Prostate gland (tissue), 2 donors: ENCODE measurements at regions not wholly inside any gene's neighbourhood (a gene's known extent, or its start where the extent isn't known, plus 50 kb on each side); places are given as distances from the start of the nearest gene placed in this dataset.

ENCODE experiments used
- DNase-seq: peaks from one replicate; pipeline ENCODE4 v3.0.0-alpha.2; 2019; ENCODE audit warnings: low spot score
- H3K27ac ChIP-seq, 2 donors: fragments of 200-600 bp; sonication (generic); 2 replicates each; pipeline ENCODE4 v1.5.1; 2017 to 2019
- H3K27me3 ChIP-seq: fragments of 200-600 bp; sonication (generic); replicated peaks from 2 replicates; pipeline ENCODE4 v1.5.1; 2019; ENCODE audit not compliant: insufficient read depth
- H3K36me3 ChIP-seq, 2 donors: fragments of 200-600 bp; sonication (generic); 1 replicate in 1 of 2; 2 replicates in 1 of 2; pipeline versions ENCODE4 v1.5.1 to v1.8.1; 2017 to 2019
- H3K4me1 ChIP-seq: fragments of 200-600 bp; sonication (generic); replicated peaks from 2 replicates; pipeline ENCODE4 v1.5.1; 2019
- H3K4me3 ChIP-seq, 2 donors: fragments of 200-600 bp; sonication (generic); 2 replicates each; pipeline ENCODE4 v1.5.1; 2017 to 2019
- H3K9me3 ChIP-seq: fragments of 200-600 bp; sonication (generic); 2 replicates; pipeline ENCODE4 v1.5.1; 2017
- POLR2A ChIP-seq: fragments of 450-650 bp; IDR thresholded peaks from one replicate; pipeline ENCODE4 v1.6.1; 2016; ENCODE audit warnings: antibody characterized with exemption, mild to moderate bottlenecking
- POLR2AphosphoS5 ChIP-seq: sonication (generic); formaldehyde crosslinking; IDR thresholded peaks from one replicate; pipeline ENCODE4 v1.6.1; 2017; ENCODE audit warnings: antibody characterized with exemption
- WGBS: methylation state at CpG from one replicate; pipeline ENCODE4 v1.1.5; 2018; 5-methylcytosine and 5-hydroxymethylcytosine counted together
- intact Hi-C: fragments of 100-400 bp; cut with DNase I; formaldehyde crosslinking; loops from one replicate; pipeline ENCODE4 v1.14.2; 2022
- TF ChIP-seq, protein P1 (sequence below), 4 experiments: fragments of 200-600 bp in 2 of 4; fragments of 450-650 bp in 2 of 4; sonication (generic) in 2 of 4; IDR thresholded peaks; 1 replicate in 3 of 4; 2 replicates in 1 of 4; pipeline ENCODE4 v1.5.1; 2016 to 2019; ENCODE audit warnings: antibody characterized with exemption in 4 of 4, mild to moderate bottlenecking in 2 of 4, moderate library complexity in 2 of 4

DNA sequence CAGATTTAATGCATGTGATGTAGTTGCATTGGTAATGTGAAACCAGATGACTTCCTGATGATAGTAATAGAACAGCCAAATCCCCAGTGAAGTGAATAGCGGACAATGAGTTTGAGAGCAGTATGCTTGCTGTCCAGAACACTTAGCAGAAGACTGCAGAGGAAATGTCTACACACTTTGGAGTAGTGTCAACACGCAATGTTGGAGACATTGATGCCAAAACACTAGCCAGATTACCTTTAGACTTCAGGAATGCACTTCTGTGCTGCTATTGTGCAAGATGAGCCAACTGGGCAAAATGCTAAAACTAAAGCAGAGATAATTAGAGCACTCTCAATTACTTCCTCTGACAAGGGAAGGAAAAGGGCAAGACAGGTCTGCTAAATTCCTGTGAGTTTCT is 176.7 kb downstream of the PRDM9 start:
- Histone ChIP-seq H3K36me3 (no peaks in the 10 kb centered on the region), H3K9me3 (no peaks in the 10 kb centered on the region), H3K4me3 (no peak overlapping the region), H3K4me1 (no peaks in the 10 kb centered on the region), H3K27me3 (no peaks in the 10 kb centered on the region), H3K27ac (no peak overlapping the region)
- intact Hi-C loops, result no loop called here
- no peak for DNase-seq
- 41% methylated on average over 2 of the region's 2 CpGs for WGBS
- TF ChIP-seq POLR2A (no peak), POLR2AphosphoS5 (no peak)
- TF ChIP-seq, protein P1, sequence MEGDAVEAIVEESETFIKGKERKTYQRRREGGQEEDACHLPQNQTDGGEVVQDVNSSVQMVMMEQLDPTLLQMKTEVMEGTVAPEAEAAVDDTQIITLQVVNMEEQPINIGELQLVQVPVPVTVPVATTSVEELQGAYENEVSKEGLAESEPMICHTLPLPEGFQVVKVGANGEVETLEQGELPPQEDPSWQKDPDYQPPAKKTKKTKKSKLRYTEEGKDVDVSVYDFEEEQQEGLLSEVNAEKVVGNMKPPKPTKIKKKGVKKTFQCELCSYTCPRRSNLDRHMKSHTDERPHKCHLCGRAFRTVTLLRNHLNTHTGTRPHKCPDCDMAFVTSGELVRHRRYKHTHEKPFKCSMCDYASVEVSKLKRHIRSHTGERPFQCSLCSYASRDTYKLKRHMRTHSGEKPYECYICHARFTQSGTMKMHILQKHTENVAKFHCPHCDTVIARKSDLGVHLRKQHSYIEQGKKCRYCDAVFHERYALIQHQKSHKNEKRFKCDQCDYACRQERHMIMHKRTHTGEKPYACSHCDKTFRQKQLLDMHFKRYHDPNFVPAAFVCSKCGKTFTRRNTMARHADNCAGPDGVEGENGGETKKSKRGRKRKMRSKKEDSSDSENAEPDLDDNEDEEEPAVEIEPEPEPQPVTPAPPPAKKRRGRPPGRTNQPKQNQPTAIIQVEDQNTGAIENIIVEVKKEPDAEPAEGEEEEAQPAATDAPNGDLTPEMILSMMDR (IDR thresholded peaks at IDR 0.05), result no peak

- Histone ChIP-seq H3K36me3 (no peaks in the 10 kb centered on the region), H3K4me1 (no peaks in the 10 kb centered on the region), H3K4me3 (no peak overlapping the region), H3K27ac (no peak overlapping the region), H3K9me3 (no peaks in the 10 kb centered on the region), H3K27me3 (no peaks in the 10 kb centered on the region)
- intact Hi-C loops, result no loop called here
- TF ChIP-seq, protein P1 (IDR thresholded peaks at IDR 0.05), result no peak
- no peak for TF ChIP-seq POLR2A
- no peak for TF ChIP-seq POLR2AphosphoS5
- 25% methylated on average over 5 of the region's 5 CpGs for WGBS
- no peak for DNase-seq
Observed at GRCh38 chr5:23703940-23704855, 196.8 kb downstream of the PRDM9 start.

DNA sequence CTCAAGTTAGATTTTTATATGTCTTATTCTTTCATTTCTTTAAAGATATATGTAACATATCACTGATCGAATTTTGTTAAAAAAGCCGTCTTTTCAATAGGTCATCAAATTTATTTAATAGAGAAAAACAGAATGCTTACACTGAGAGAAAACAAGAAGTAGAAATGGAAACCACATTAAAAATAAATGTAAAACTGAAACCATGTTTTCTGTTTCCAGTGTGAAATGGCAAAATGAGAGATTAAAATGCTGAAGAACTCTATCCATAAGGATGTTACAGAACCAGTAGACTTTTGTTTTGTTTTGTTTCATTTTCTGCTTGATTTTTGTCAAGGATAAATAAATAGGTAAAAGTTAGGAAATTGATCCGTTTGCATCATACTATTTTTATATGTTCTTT is 210.1 kb downstream of the PRDM9 start:
- no peak for DNase-seq
- 79% methylated on average over 3 of the region's 3 CpGs for WGBS
- Histone ChIP-seq H3K36me3 (no peaks in the 10 kb centered on the region), H3K9me3 (no peaks in the 10 kb centered on the region), H3K27me3 (no peaks in the 10 kb centered on the region), H3K4me3 (no peak overlapping the region), H3K27ac (no peak overlapping the region), H3K4me1 (no peaks in the 10 kb centered on the region)
- intact Hi-C loops, result no loop called here
- TF ChIP-seq, protein P1 (IDR thresholded peaks at IDR 0.05), result no peak
- no peak for TF ChIP-seq POLR2AphosphoS5
- no peak for TF ChIP-seq POLR2A

DNA sequence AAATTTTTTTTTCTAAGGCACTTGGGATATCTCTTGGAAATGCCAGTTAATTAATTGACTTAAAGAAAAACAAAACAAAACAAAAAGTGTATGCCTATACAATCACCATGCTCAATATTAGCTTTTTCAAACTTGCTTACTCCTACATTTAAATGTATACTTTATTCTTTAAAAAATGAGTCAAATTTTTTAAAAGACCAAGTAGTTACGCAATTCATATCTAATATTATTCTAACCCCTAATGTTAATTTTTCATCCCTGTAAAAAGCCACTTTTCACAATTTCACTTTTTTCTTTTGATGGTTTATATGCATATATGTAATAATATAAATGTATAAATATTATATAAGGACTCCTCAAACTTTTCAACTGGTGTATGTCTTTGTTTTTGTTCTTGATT is 211.2 kb downstream of the PRDM9 start:
- DNase-seq, result no peak
- TF ChIP-seq POLR2AphosphoS5, result no peak
- TF ChIP-seq, protein P1 (IDR thresholded peaks at IDR 0.05), result no peak
- TF ChIP-seq POLR2A, result no peak
- Histone ChIP-seq H3K4me3 (no peak overlapping the region), H3K4me1 (no peaks in the 10 kb centered on the region), H3K27ac (no peak overlapping the region), H3K9me3 (no peaks in the 10 kb centered on the region), H3K36me3 (no peaks in the 10 kb centered on the region), H3K27me3 (no peaks in the 10 kb centered on the region)
- intact Hi-C loops, result no loop called here
- 96% methylated on average over 1 of the region's 1 CpG for WGBS

- Histone ChIP-seq H3K9me3 (no peaks in the 10 kb centered on the region), H3K36me3 (no peaks in the 10 kb centered on the region), H3K4me1 (no peaks in the 10 kb centered on the region), H3K4me3 (no peak overlapping the region), H3K27ac (no peak overlapping the region), H3K27me3 (no peaks in the 10 kb centered on the region)
- WGBS, result 31% methylated on average over 2 of the region's 2 CpGs
- DNase-seq, result no peak
- intact Hi-C loops, result no loop called here
- no peak for TF ChIP-seq POLR2A
- TF ChIP-seq POLR2AphosphoS5, result no peak
- TF ChIP-seq, protein P1 (IDR thresholded peaks at IDR 0.05), result no peak
Observed at GRCh38 chr5:23721336-23721735, 213.9 kb downstream of the PRDM9 start.
